WTC11 (cell line): ENCODE measurements at regions not wholly inside any gene's neighbourhood (a gene's known extent, or its start where the extent isn't known, plus 50 kb on each side); places are given as distances from the start of the nearest gene placed in this dataset.

Source experiments
- ATAC-seq: fragments of 200-7000 bp; cut with Tn5 transposase; 2 replicates; pipeline ENCODE4 v1.10.0; 2021; ENCODE audit warnings: mild to moderate bottlenecking, moderate library complexity
- CTCF ChIA-PET: fragments of 300-600 bp; sonication (Branson Sonifier 250); formaldehyde crosslinking; loops from one replicate; lab custom pipeline; 2021; ENCODE audit warnings: antibody characterized with exemption; lab: Charles Lee
- POLR2A ChIA-PET: fragments of 350-600 bp; sonication (Branson Sonifier 250); formaldehyde crosslinking; loops from one replicate; lab custom pipeline; 2021; ENCODE audit warnings: antibody characterized with exemption; lab: Charles Lee
- DNase-seq: peaks from one replicate; pipeline ENCODE4 v3.0.0; 2021; ENCODE audit warnings: low spot score
- H3K27ac Mint-ChIP-seq: 2 replicates; pipeline ENCODE4 v1.8.0; 2021; ENCODE audit warnings: mixed read lengths
- H3K27me3 Mint-ChIP-seq: 2 replicates; pipeline ENCODE4 v1.8.0; 2021; ENCODE audit warnings: low read depth, mild to moderate bottlenecking, moderate library complexity, mixed read lengths
- H3K36me3 Mint-ChIP-seq: 2 replicates; pipeline ENCODE4 v1.8.0; 2021; ENCODE audit warnings: mixed read lengths
- H3K4me1 Mint-ChIP-seq: 2 replicates; pipeline ENCODE4 v1.8.0; 2022; ENCODE audit warnings: mixed read lengths
- H3K4me3 Mint-ChIP-seq: 2 replicates; pipeline ENCODE4 v1.8.0; 2021; ENCODE audit warnings: mild to moderate bottlenecking, moderate library complexity, mixed read lengths
- H3K9me3 Mint-ChIP-seq: 2 replicates; pipeline ENCODE4 v1.8.0; 2021; ENCODE audit warnings: mixed read lengths
- ELF4 ChIP-seq: sonication (generic); formaldehyde crosslinking; IDR thresholded peaks from 2 replicates; pipeline ENCODE4 v1.8.1; 2022; ENCODE audit warnings: low read depth, mild to moderate bottlenecking, moderate library complexity, missing genetic modification reagents
- FOXJ3 ChIP-seq: sonication (generic); formaldehyde crosslinking; IDR thresholded peaks from 2 replicates; pipeline ENCODE4 v1.9.0; 2021; ENCODE audit warnings: missing genetic modification reagents, mild to moderate bottlenecking, borderline replicate concordance
- HMGA2 ChIP-seq: fragments of 250-450 bp; sonication (Bioruptor Pico); IDR thresholded peaks from 2 replicates; pipeline ENCODE4 v1.4.0; 2021; ENCODE audit warnings: mild to moderate bottlenecking, moderate library complexity
- KAT7 ChIP-seq: sonication (generic); formaldehyde crosslinking; IDR thresholded peaks from 2 replicates; pipeline ENCODE4 v1.8.1; 2023; ENCODE audit warnings: missing genetic modification reagents, mild to moderate bottlenecking, borderline replicate concordance
- MXD4 ChIP-seq: fragments of 250-450 bp; sonication (Bioruptor Pico); IDR thresholded peaks from 2 replicates; pipeline ENCODE4 v1.8.0; 2021; ENCODE audit warnings: mild to moderate bottlenecking, moderate library complexity, borderline replicate concordance
- NFATC4 ChIP-seq: fragments of 250-450 bp; sonication (Bioruptor Pico); IDR thresholded peaks from 2 replicates; pipeline ENCODE4 v1.9.0; 2021; ENCODE audit warnings: mild to moderate bottlenecking
- NR2C2 ChIP-seq: sonication (generic); formaldehyde crosslinking; IDR thresholded peaks from 2 replicates; pipeline ENCODE4 v1.8.0; 2022; ENCODE audit warnings: mild to moderate bottlenecking, missing genetic modification reagents
- SMAD3 ChIP-seq: sonication (generic); formaldehyde crosslinking; IDR thresholded peaks from 2 replicates; pipeline ENCODE4 v1.8.0; 2022; ENCODE audit warnings: missing genetic modification reagents, mild to moderate bottlenecking, borderline replicate concordance
- SP1 ChIP-seq: sonication (generic); formaldehyde crosslinking; conservative IDR thresholded peaks from 2 replicates; pipeline ENCODE4 v1.8.1; 2022; ENCODE audit warnings: missing genetic modification reagents
- TCF7 ChIP-seq: sonication (generic); formaldehyde crosslinking; IDR thresholded peaks from 2 replicates; pipeline ENCODE4 v1.8.0; 2022; ENCODE audit warnings: mild to moderate bottlenecking, low read depth, missing genetic modification reagents, moderate library complexity
- ZNF121 ChIP-seq: sonication (generic); formaldehyde crosslinking; IDR thresholded peaks from 2 replicates; pipeline ENCODE4 v1.8.0; 2023; ENCODE audit warnings: missing genetic modification reagents
- ZNF138 ChIP-seq: sonication (generic); formaldehyde crosslinking; conservative IDR thresholded peaks from 2 replicates; pipeline ENCODE4 v1.8.1; 2022; ENCODE audit warnings: mild to moderate bottlenecking, moderate library complexity, missing genetic modification reagents
- ZNF219 ChIP-seq: sonication (generic); formaldehyde crosslinking; IDR thresholded peaks from 2 replicates; pipeline ENCODE4 v1.8.0; 2023; ENCODE audit warnings: missing genetic modification reagents, mild to moderate bottlenecking, borderline replicate concordance
- ZNF671 ChIP-seq: fragments of 250-450 bp; sonication (Bioruptor Pico); IDR thresholded peaks from 2 replicates; pipeline ENCODE4 v1.8.0; 2021; ENCODE audit warnings: mild to moderate bottlenecking
- TF ChIP-seq, protein P1 (sequence below): fragments of 200-600 bp; IDR thresholded peaks from 2 replicates; pipeline ENCODE4 v1.8.0; 2022; ENCODE audit warnings: antibody characterized with exemption
- TF ChIP-seq, protein P2 (sequence below): sonication (generic); formaldehyde crosslinking; IDR thresholded peaks from 2 replicates; pipeline ENCODE4 v1.8.1; 2023; ENCODE audit warnings: mild to moderate bottlenecking, missing genetic modification reagents
- TF ChIP-seq, protein P3 (sequence below): sonication (generic); formaldehyde crosslinking; IDR thresholded peaks from 2 replicates; pipeline ENCODE4 v1.8.1; 2023; ENCODE audit warnings: mild to moderate bottlenecking, missing genetic modification reagents, moderate library complexity
- TF ChIP-seq, protein P4 (sequence below): sonication (generic); formaldehyde crosslinking; IDR thresholded peaks from 2 replicates; pipeline ENCODE4 v1.8.1; 2023; ENCODE audit warnings: mild to moderate bottlenecking, missing genetic modification reagents, borderline replicate concordance
- TF ChIP-seq, protein P5 (sequence below): sonication (generic); formaldehyde crosslinking; IDR thresholded peaks from 2 replicates; pipeline ENCODE4 v1.8.0; 2023; ENCODE audit warnings: mild to moderate bottlenecking, missing genetic modification reagents
- TF ChIP-seq, protein P6 (sequence below): sonication (generic); formaldehyde crosslinking; IDR thresholded peaks from 2 replicates; pipeline ENCODE4 v1.8.1; 2022; ENCODE audit warnings: low read depth, mild to moderate bottlenecking, moderate library complexity, missing genetic modification reagents, borderline replicate concordance

DNA sequence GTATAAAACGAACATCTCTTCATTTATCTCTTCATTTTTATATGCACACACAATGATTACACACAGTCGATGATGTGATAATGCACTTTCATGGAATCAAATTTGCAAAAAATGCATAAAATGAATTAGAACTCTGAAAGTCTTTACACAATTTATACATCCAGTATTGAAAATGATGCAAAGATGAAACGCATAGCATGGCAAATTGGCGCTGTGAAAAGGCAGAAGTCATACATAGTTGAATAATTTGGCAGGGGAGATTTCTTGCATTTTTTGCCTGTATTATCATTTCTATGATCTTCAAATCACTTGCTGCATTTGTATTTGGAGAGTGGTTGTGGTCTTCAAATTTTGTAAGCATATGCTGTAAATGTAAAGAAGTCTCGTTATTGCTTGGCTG, 150.7 kb upstream of the LGALSL start:
- no peak overlapping the region for H3K27ac Mint-ChIP-seq
- ChIA-PET CTCF (no interaction called here), POLR2A (no interaction called here)
- no peaks in the 10 kb centered on the region for H3K36me3 Mint-ChIP-seq
- H3K9me3 Mint-ChIP-seq, result peaks cover 10% of the 10 kb centered on the region
- H3K27me3 Mint-ChIP-seq, result no peaks in the 10 kb centered on the region
- TF ChIP-seq FOXJ3 (CRISPR knock-in tag) (no peak), SP1 (CRISPR knock-in tag) (no peak), SMAD3 (CRISPR knock-in tag) (no peak), ZNF121 (CRISPR knock-in tag) (no peak), TCF7 (CRISPR knock-in tag) (no peak), HMGA2 (CRISPR knock-in tag) (no peak), ZNF219 (CRISPR knock-in tag) (no peak), ELF4 (no peak), ZNF671 (CRISPR knock-in tag) (no peak), NR2C2 (CRISPR knock-in tag) (no peak), ZNF138 (CRISPR knock-in tag) (no peak), MXD4 (CRISPR knock-in tag) (no peak)
- TF ChIP-seq, protein P1, sequence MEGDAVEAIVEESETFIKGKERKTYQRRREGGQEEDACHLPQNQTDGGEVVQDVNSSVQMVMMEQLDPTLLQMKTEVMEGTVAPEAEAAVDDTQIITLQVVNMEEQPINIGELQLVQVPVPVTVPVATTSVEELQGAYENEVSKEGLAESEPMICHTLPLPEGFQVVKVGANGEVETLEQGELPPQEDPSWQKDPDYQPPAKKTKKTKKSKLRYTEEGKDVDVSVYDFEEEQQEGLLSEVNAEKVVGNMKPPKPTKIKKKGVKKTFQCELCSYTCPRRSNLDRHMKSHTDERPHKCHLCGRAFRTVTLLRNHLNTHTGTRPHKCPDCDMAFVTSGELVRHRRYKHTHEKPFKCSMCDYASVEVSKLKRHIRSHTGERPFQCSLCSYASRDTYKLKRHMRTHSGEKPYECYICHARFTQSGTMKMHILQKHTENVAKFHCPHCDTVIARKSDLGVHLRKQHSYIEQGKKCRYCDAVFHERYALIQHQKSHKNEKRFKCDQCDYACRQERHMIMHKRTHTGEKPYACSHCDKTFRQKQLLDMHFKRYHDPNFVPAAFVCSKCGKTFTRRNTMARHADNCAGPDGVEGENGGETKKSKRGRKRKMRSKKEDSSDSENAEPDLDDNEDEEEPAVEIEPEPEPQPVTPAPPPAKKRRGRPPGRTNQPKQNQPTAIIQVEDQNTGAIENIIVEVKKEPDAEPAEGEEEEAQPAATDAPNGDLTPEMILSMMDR, result no peak
- TF ChIP-seq, protein P2, sequence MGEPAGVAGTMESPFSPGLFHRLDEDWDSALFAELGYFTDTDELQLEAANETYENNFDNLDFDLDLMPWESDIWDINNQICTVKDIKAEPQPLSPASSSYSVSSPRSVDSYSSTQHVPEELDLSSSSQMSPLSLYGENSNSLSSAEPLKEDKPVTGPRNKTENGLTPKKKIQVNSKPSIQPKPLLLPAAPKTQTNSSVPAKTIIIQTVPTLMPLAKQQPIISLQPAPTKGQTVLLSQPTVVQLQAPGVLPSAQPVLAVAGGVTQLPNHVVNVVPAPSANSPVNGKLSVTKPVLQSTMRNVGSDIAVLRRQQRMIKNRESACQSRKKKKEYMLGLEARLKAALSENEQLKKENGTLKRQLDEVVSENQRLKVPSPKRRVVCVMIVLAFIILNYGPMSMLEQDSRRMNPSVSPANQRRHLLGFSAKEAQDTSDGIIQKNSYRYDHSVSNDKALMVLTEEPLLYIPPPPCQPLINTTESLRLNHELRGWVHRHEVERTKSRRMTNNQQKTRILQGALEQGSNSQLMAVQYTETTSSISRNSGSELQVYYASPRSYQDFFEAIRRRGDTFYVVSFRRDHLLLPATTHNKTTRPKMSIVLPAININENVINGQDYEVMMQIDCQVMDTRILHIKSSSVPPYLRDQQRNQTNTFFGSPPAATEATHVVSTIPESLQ, result no peak
- TF ChIP-seq, protein P3, sequence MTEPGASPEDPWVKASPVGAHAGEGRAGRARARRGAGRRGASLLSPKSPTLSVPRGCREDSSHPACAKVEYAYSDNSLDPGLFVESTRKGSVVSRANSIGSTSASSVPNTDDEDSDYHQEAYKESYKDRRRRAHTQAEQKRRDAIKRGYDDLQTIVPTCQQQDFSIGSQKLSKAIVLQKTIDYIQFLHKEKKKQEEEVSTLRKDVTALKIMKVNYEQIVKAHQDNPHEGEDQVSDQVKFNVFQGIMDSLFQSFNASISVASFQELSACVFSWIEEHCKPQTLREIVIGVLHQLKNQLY (CRISPR knock-in tag), result no peak
- TF ChIP-seq, protein P4, sequence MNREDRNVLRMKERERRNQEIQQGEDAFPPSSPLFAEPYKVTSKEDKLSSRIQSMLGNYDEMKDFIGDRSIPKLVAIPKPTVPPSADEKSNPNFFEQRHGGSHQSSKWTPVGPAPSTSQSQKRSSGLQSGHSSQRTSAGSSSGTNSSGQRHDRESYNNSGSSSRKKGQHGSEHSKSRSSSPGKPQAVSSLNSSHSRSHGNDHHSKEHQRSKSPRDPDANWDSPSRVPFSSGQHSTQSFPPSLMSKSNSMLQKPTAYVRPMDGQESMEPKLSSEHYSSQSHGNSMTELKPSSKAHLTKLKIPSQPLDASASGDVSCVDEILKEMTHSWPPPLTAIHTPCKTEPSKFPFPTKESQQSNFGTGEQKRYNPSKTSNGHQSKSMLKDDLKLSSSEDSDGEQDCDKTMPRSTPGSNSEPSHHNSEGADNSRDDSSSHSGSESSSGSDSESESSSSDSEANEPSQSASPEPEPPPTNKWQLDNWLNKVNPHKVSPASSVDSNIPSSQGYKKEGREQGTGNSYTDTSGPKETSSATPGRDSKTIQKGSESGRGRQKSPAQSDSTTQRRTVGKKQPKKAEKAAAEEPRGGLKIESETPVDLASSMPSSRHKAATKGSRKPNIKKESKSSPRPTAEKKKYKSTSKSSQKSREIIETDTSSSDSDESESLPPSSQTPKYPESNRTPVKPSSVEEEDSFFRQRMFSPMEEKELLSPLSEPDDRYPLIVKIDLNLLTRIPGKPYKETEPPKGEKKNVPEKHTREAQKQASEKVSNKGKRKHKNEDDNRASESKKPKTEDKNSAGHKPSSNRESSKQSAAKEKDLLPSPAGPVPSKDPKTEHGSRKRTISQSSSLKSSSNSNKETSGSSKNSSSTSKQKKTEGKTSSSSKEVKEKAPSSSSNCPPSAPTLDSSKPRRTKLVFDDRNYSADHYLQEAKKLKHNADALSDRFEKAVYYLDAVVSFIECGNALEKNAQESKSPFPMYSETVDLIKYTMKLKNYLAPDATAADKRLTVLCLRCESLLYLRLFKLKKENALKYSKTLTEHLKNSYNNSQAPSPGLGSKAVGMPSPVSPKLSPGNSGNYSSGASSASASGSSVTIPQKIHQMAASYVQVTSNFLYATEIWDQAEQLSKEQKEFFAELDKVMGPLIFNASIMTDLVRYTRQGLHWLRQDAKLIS (CRISPR knock-in tag), result no peak
- H3K4me3 Mint-ChIP-seq, result no peak overlapping the region
- no peak for DNase-seq
- ATAC-seq, result no peak
- H3K4me1 Mint-ChIP-seq, result peaks cover under 1% of the 10 kb centered on the region; the same call in 1 of the 2 replicates

DNA sequence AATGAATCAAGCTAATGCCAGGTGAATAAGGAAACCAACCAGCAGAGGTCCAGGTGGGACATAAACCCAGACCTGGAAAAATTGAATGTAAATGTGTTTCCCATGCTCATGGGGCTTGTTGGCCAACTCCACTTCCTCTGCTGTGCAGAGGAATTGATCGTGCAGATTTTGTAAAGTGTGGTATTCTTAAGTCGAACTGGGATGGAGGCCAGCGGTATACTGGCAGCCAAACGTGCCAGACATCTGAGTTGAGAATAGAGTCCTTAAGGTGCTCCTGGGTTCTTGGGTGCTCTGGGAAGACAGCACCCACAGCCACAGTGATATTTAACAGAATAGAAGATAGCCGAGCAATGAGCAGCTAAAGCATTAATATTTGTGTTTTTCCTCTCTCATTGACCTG, 146.5 kb upstream of the LGALSL start:
- TF ChIP-seq NFATC4 (CRISPR knock-in tag), result no peak
- TF ChIP-seq, protein P5, sequence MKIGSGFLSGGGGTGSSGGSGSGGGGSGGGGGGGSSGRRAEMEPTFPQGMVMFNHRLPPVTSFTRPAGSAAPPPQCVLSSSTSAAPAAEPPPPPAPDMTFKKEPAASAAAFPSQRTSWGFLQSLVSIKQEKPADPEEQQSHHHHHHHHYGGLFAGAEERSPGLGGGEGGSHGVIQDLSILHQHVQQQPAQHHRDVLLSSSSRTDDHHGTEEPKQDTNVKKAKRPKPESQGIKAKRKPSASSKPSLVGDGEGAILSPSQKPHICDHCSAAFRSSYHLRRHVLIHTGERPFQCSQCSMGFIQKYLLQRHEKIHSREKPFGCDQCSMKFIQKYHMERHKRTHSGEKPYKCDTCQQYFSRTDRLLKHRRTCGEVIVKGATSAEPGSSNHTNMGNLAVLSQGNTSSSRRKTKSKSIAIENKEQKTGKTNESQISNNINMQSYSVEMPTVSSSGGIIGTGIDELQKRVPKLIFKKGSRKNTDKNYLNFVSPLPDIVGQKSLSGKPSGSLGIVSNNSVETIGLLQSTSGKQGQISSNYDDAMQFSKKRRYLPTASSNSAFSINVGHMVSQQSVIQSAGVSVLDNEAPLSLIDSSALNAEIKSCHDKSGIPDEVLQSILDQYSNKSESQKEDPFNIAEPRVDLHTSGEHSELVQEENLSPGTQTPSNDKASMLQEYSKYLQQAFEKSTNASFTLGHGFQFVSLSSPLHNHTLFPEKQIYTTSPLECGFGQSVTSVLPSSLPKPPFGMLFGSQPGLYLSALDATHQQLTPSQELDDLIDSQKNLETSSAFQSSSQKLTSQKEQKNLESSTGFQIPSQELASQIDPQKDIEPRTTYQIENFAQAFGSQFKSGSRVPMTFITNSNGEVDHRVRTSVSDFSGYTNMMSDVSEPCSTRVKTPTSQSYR (CRISPR knock-in tag), result no peak
- TF ChIP-seq, protein P6, sequence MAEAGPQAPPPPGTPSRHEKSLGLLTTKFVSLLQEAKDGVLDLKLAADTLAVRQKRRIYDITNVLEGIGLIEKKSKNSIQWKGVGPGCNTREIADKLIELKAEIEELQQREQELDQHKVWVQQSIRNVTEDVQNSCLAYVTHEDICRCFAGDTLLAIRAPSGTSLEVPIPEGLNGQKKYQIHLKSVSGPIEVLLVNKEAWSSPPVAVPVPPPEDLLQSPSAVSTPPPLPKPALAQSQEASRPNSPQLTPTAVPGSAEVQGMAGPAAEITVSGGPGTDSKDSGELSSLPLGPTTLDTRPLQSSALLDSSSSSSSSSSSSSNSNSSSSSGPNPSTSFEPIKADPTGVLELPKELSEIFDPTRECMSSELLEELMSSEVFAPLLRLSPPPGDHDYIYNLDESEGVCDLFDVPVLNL (CRISPR knock-in tag), result no peak
- no peak for TF ChIP-seq ZNF219 (CRISPR knock-in tag)
- TF ChIP-seq ZNF671 (CRISPR knock-in tag), result no peak
- no peak for TF ChIP-seq KAT7 (CRISPR knock-in tag)
- TF ChIP-seq, all 79 proteins: peak for 0
- peaks cover 23% of the 10 kb centered on the region for H3K4me1 Mint-ChIP-seq
- ATAC-seq (no peak), DNase-seq (no peak)
- H3K9me3 Mint-ChIP-seq, result peaks cover 10% of the 10 kb centered on the region
- H3K27ac Mint-ChIP-seq, result no peak overlapping the region
- no peak overlapping the region for H3K4me3 Mint-ChIP-seq
- H3K36me3 Mint-ChIP-seq, result no peaks in the 10 kb centered on the region
- POLR2A ChIA-PET, result no interaction called here
- CTCF ChIA-PET, result interaction anchor here (0.7 to 1.7 kb wide), 2 partner anchors 23 to 257 kb away, joined by 4 to 5 read pairs; no protein-coding TSS in a partner anchor
- no peaks in the 10 kb centered on the region; the same call in 1 of the 2 replicates for H3K27me3 Mint-ChIP-seq
